ENCODE measurements at regions not wholly inside any gene's neighbourhood (a gene's known extent, or its start where the extent isn't known, plus 50 kb on each side); places are given as distances from the start of the nearest gene placed in this dataset.
"Not testable (repeated sequence)": the region's sequence is repeated elsewhere in the genome, so short reads cannot be mapped to it uniquely, and the experiment has no call there.

DNA sequence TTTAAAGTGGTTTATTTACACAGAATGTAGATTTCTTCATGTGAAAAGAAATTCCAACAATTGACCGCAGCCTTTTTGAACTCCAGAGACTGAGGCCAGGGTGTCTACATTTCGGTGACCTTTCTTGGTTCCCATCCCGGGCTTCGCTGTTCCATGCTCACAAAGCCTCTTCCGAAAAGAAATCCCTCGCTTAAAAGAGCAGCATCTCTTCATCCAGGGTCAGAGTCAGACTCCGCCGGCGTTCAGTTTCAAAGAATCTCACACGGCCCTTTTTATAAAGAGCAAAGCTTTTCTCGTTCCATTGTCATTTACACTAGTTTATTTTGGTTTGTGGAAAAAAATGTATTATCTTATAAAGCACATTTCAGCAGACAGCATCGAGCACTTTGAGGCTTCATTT, 530.6 kb upstream of the B3GAT1 start:
- no peak for DNase-seq

DNA sequence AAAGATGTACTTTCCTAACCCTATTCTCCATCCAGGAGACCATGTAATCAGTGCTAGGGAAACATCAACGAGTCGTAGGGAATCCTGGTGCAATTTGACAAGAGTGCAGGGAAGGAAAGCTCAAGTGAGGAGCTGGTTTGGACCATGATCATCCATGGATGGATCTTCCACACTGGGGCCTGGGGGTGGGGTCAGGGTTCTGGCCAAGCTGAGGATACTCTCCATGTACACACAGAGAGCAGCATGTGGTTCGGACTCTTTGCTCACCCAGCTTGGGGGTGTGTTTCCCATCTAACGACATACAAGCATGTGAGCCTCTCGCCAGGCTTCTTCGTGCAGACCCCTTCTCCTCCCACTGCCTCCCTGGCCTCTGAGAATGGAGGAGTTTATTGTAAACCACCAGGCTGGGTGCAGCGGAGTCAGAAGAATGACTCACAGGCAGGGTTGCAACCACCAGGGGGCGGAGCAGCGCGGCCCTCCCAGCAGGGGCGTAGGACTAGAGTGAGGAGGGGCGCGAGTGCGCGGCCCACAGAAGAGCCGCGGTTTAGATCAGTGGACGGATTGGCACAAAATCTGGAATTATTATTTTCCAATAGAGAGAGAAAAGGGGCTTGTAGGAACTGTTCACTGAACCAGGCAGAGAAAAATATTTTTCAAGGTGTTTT, 530.0 kb upstream of the B3GAT1 start:
- DNase-seq, result not testable (repeated sequence)

DNA sequence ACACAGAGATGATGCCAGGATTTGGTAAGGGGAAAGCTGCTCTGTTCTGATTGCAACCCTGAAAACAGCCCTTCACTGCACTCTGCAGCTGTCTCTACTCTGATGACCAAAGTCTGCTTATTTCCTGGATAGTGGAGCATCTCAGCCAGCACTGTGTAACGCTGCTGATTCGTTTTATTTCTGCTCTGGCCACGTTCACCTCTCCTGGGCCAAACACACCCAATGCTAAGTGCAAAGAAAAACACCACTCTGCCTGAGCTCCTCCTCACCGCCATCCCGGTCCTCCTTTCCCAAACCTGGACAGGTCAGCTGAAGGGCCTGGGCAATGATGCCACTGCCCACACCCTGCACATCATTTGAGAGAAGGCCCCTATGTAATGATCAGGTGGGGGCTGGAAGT, 529.3 kb upstream of the B3GAT1 start:
- no peak for DNase-seq

DNA sequence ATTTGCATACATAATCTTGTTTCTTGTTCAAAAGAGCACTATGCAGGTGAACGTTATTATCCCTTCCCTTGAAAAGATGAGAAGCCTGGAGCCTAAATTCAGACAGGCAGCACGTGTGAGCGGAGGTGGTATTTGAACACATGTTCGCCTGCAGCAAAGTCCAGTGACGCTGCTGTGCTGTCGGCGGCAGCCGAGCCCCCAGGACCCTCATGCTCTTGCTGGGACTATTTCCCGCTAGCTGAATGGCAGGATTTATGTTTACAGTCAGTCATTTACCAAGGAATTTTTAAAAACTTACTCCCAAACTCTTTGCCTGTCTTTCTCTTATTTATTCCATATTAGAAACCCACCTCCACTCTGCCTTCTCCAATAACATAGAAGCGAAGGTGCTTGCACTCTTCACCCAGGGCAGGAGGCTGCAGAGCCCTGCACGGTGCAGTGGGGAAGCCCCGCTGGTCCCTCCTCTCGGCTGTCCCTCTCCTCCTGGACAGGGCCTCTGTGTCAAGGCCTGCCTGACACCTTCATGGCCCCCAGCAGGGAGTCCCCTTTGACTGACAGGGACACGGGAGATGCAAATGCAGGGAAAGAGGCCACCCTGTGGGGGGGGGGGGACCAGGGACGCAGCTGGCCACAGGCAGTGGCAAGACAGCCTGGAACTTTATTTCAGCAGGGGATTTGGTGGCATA, 528.5 kb upstream of the B3GAT1 start:
- no peak for DNase-seq

DNA sequence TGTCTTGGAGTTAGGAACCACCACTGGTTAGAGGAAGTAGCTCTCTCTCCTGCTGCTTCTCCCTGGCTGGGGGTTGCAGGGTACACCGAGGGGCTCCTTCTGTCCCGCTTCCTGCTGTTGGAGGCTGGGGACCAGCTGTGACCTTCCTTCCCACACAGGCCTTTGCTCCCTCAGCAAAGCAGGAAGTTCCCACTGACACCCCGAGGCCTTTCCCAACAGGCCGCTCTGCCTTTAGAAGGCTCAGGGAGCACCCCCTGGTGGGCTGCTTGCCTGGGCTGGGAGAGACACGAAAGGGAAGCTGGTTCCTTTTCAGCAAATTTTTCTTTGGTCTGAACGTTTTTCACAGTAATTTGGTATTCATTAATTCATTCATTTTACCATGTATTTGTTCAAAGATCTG, 527.9 kb upstream of the B3GAT1 start:
- DNase-seq, result no peak

DNA sequence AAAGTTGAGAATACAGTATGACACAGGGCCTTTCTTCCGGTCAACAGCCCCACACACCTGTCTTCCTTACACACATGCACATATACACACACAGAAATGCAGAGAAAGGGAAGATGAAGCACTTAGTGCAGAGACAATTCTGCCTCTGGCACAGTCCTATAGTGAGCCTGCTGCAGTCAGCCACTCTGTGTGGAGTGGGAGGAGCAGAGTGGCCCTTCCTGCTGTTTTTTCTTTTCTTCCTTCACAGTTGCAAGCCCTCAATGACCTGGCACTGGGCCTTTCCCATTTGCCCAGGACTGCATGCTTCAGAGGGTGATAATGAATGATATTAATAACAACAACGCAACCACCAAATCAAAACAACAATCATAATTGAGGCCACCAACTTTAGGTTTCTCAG, 527.0 kb upstream of the B3GAT1 start:
- no peak for DNase-seq

DNA sequence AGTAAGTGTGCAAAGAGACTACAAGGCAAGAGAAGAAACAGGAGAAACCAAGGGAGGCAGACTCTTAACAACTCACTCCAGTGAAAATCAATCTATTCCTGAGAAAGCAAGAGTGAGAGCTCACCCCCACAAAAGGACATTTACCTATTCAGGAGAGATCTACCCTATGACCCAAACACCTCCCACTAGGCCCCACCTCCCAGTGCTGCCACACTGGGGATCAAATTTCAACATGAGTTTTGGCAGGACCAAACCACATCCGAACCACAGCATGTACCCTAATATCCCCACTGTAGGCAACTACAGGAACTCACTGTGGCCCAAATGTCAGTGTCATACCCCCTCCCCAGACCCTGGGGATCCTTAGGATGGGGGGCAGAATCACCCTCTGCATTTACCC, 526.2 kb upstream of the B3GAT1 start:
- no peak for DNase-seq

DNA sequence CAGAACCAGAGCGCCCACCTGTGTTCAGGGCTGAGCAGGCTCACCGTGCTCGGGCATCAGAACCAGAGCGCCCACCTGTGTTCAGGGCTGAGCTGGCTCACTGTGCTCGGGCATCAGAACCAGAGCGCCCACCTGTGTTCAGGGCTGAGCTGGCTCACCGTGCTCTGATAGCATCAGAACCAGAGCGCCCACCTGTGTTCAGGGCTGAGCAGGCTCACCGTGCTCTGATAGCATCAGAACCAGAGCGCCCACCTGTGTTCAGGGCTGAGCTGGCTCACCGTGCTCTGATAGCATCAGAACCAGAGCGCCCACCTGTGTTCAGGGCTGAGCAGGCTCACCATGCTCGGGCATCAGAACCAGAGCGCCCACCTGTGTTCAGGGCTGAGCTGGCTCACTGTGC, 525.2 kb upstream of the B3GAT1 start:
- not testable (repeated sequence) for DNase-seq

DNA sequence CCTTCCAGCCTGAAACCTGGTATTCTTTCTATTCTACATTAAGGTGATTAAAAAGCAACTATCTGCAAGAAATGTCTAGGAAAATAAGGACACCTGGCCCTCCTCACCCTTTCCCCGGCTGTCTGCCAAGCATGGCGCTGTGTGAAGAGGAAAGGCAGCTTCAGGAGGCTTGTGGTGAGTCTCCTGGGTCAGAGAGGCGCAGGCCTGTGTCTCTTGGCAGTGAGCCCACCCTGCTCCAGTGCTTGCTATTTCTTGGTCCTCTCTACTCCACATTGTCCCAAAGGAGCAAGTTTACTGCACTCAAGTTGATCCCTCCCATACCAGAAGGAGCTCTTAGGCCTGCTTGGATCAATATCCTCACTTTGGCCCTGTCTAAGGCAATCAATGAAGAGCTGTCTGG, 520.7 kb upstream of the B3GAT1 start:
- DNase-seq, result no peak

DNA sequence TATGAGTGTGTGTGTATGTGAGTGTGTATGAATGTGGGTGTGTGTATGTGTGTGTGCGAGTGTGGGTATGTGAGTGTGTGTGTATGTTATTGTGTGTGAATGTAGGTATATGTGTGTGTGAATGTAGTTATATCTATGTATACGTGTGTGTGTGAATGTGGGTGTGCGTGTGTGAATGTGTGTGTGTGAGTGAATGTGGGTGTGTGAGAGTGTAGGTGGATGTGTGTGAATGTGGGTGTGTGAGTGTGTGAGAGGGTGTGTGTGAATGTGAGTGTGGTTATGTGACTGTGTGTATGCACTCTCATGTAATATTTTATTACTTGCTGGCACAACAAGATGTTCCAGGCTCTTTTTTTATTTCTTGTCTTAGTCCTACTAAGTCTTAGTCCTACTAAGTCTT, 513.4 kb upstream of the B3GAT1 start:
- DNase-seq, result no peak

DNA sequence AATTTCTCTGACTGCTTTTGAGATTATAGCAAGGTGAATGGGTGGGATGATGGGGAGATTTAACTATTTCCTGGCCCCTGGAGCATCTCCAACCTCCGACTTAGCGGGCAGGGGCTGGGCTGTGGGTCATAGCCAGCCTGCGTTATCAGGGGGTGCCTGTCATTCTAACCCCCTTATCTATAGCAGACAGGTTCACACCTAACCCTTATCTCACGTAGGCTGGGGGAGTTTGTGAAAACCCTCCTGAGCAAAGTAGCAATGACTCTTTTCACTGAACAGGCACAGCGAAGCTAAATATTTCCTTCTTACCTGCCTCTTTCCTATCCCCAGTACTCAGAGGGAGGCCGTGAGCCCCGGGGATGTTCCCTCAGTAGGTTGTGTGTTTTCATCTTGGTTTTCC, 511.4 kb upstream of the B3GAT1 start:
- DNase-seq, result no peak

DNA sequence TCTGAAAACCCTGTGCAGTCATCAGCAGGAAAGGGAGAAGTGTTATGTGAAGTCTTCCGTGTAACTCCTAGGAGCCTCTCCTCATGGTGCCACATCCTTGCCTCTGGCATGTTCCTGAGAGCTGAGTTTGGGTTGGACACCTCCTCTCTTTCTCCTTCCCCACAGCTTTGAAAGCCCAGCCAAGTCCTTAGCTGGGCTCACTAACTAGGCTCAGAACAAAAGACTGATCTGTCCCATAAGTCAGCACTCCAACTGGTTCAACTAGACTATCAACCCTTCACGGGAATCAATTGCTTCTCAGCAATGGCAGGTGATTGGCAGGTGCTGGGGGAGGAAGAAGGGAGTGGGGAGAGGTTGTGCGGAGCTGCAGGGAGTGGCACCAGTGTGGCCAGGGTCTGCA, 509.9 kb upstream of the B3GAT1 start:
- DNase-seq, result no peak

DNA sequence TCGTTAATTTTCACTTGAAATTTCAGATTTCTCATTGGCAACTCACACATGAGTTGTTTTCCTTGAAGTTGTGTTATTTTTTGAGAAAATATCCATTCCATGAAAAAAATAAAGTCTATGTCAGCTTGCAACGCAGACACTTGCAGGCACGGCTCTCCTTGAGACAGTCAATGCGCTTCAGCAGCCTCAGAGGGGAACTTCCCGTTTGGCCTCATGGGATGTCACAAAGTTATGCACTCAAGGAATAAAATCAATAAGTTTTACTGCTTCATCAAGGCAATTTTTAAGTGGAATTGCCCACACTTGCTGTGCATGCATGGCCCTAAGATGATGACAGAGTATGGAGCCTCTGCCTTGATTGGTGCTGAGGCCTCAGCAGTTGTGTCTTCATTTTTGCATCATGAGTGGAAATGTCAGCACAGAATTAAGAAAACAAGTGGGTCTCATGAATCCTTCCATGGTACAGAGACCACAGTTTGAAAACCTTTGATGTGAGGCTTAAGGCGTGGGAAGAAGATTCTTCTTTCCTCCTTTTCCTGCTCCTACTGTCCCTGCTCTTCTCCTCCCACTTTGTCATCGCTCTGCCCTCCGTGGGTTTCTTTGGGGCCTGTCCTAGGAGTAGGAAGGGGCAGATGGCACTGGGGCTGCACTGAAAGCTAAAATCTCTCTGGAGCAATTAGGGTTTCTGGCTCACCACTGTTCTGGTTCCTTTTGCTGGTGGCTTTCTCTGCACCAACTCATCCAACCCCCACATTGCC, 509.0 kb upstream of the B3GAT1 start:
- no peak for DNase-seq

DNA sequence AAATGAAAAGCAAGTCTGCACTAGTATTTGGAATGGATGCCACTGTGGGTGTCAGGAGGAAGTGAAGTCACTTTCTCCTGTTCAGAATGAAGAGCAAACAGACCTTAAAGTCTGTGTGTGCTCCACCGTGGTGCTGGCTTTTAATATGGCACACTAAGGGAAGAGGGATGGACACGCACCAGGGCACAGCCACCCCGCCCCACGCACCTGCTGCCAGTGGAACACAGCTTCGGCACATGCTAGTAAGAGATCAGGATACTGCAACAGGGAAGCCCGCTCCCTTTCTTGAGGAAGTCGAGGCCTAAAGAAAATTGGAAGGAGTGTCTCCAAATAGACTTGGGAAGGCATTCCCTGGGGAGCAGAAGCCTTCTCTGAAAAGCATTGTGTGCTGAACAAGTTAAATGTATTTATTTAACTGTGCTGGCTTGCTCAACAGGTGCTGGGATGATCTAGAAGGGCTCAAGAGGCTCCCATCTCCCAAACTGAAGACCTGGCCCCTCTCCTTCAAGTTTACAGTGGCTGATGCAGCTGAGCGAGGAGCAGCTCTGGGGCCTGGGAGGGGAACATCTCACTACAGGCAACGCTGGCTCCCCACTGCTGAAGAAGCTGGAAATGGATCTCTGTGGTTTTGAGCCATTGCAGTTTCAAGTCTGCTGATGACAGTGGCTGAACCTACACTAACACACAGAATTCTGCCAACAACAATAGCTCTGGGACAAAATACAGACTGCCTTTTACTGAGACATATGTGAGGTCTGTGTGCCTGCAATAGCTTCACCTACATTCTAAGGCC, 504.6 kb upstream of the B3GAT1 start:
- DNase-seq, result no peak

DNA sequence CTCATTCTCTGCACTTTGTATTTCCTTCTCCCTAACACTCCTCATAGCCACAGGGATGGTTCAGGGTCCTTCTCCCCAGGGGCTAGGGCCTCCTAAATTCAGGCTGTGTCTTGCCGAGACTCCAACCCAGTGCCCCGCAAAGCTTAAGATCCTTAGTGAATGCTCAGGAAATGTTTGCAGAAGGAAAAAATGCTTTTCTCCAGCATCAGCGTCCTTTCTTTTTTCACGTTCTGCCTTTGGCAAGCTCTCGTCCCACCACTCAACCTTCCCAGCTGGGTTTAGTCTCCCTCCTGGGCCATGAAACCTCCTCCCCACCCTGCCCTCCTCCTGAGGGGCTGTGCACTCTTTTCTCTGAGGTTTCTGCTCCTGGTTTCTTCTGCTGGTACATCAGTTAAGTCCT, 503.8 kb upstream of the B3GAT1 start:
- no peak for DNase-seq

DNA sequence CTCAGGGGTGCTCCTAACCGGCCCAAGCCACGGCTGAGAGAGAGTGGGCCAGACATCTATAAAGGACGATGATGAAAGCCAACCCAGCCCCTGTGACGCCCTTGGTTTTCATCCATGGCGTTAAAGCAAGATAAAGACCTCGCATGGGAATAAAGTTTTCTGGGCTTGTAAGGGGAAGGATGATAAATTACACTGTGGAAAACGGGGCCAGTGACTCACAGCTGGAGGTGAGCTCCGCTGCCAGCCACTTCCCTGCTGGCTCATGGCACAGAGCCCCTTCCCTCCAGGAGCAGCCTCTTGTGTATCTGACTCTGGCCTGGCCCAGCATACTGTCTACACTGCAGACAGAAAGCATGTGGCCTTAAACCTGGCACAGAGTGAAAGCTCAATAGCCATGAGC, 503.2 kb upstream of the B3GAT1 start:
- no peak for DNase-seq

DNA sequence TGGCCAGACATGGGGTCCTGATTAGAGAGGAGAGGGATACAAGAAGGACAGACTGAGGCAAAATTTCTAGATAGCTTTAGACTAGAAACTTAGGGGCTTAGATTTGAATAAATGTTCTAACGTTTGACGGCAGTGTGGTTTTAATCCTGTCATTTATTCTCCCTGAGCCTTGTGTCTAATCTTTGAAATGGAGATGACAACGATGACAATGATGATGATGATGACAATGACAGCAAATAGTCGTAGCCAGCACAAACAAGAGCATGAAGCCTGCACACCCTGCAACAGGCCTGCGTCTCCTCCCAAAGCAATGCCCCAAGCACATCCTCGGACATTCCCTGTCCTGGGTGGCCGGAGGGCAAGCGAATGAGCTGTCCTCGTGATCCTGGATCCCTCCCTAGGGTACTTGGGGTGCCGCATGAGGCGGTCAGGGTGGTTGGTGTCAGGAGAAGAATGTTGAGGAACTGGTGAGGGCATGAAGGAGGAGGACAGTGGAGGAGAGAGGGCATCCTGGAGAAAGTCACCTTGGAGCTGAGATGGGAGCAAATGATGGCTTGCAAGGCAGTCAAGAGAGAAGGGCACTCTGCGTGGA, 502.1 kb upstream of the B3GAT1 start:
- no peak for DNase-seq

DNA sequence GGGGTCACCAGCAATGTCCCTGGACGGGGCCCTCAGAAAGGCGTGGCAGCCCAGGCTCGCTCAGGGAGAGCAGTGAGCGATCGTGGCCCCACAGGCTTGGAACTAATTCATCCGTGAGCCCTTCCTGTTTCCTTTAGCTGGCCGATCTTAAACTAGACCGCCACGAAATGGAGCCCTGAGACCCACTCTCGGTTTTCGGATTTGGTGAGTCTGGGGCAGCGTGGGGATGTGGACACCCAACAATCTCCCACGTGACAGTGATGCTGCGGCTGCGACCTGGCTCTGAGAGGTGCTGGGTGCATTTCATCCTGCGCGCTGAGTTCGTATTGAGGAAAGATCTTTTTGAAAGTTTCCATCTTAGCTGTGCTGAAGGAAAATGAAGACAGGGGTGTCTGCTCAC, 501.3 kb upstream of the B3GAT1 start:
- DNase-seq, result no peak

DNA sequence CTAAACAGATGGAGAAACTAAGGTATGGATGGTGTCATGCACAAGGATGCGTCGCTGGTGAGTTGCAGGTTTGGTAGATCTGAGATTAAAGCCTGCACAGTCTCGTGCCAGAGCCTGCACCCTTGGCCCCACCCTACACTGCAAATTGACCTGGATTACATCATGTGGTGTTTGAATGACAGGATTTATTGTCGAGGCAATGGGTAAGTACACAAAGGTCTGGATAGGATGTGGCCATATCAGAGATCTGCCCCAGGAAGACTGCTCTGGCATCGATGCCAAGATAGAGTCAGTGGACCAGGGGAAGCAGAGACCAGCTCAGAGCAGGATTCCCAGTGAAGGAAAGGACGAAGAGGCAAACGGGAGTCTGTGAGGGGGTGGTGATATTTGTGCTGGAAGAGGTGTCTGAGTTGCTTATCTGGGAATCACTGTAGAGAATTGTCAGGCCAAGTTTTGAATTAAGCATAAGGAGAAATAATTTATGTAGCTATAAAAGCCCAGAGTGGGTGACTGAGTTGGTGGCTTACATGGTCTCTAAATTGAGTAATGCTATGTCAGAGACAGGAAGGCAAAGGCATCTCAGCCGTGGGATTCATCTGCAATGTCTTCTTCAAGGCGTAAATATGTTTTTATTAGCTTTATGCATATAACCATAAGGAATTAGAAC, 499.6 kb upstream of the B3GAT1 start:
- DNase-seq, result no peak

DNA sequence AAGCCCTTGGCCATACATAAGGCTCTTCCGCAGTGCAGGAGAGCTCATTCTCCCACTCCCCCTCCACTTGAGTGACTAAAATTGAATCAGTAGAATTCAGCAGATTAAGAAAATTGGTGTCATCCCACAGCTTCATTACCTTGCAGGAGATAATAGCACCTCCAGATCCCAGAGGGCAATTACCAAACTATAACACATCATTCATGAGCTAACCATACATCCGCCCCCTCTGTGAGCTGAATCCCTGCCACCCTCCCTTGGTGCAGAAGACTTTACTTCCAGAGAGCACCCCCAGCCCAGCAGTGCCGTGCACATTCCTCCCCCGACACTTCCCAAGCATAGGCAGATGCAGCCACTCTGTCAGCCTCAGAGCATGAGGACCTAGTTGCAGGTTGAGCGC, 496.5 kb upstream of the B3GAT1 start:
- no peak for DNase-seq

DNA sequence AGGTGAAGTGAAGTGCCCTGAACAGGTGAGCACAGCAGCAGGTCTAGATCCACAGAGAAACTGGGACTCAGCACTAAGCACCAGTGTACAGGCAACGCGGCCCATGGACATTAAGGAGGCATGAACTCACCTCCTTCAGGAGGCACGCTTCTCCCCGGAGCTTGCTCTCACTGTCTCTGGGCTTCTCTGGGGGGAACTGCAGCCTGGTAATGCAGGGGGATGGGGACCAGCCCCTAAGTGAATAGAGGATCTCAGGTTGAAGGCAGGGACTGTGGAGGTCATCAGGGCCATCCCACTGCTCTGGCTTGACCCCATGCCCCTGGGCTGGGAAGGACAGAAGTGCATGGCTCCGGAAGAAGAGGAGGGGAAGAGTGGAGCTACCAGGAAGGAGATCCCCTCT, 495.6 kb upstream of the B3GAT1 start:
- no peak for DNase-seq

DNA sequence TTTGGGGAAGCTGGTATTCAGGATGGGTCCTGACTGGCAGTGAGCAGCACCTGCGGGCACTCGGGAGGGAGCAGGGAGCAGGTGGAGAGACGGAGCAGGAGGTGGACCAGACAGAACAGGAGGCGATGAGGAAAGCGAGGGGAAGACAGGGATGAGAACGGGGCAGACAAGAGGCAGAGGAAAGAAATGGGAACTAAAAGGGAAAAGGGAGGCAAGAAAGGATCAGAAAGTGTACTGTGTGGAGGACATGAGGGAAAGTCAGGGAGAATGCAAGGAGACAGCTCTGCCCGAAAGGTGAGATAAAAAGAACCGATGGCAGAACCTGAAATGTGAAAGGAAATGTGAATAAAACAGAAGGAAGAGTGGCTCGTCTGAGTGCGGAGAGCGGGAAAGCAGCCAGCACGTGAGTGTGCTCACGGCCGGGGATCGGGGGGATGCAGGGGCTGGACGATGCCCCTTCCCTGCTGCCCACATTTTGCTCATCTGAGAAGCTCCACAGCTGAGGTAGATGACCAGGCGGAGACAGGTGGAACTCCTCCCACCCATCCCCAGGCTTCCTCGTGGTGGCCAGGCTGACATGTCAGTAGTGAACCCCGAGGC, 494.4 kb upstream of the B3GAT1 start:
- no peak for DNase-seq

Data from NCI-H446 treated with DMSO at 0.1 percent for 48 hours (cell line).